ENCODE measurements at regions not wholly inside any gene's neighbourhood (a gene's known extent, or its start where the extent isn't known, plus 50 kb on each side); places are given as distances from the start of the nearest gene placed in this dataset.

GRCh38 chr13:34019870-34020269 lies 201.9 kb downstream of the RFC3 start:
- H3K9me3 Mint-ChIP-seq (ENCODE audit: insufficient read depth), result peaks cover 11% of the 10 kb centered on the region
- no peak overlapping the region for H3K27ac Mint-ChIP-seq
- WGBS (ENCODE audit: insufficient coverage), result 25% methylated on average over 2 of the region's 6 CpGs
- CTCF ChIA-PET, result no interaction called here
- H3K4me3 Mint-ChIP-seq, result no peak overlapping the region
- H3K9me3 ChIP-seq (ENCODE audit: control extremely low read depth in 1 of 3, control insufficient read depth in 2 of 3, insufficient read depth in 1 of 3, low read length in 2 of 3), result peaks cover 3 to 6% (median 5%) of the 10 kb centered on the region in 3 donors
- no peak overlapping the region for H3K4me3 ChIP-seq (ENCODE audit: control extremely low read depth in 1 of 5, extremely low read depth in 1 of 5, insufficient read depth in 1 of 5, low read depth in 2 of 5, low read length in 4 of 5)
- H3K36me3 ChIP-seq (replicated peaks in 1 of 2; ENCODE audit: control extremely low read depth in 1 of 2, control insufficient read depth in 1 of 2, extremely low read depth in 1 of 2, insufficient read depth in 2 of 2, low read length in 1 of 2), result no peaks in the 10 kb centered on the region
- no peak overlapping the region for H2AFZ ChIP-seq (ENCODE audit: insufficient read depth, low read depth, low read length, poor library complexity, severe bottlenecking)
- H3K4me2 ChIP-seq (replicated peaks; ENCODE audit: low read depth, low read length, poor library complexity, severe bottlenecking), result no peak overlapping the region
- no peaks in the 10 kb centered on the region for H3K4me1 Mint-ChIP-seq
- H3K9ac ChIP-seq (ENCODE audit: low read length), result no peak overlapping the region
- no peak for DNase-seq
- no peaks in the 10 kb centered on the region for H4K20me1 ChIP-seq (ENCODE audit: control insufficient read depth, insufficient read depth, low read length, poor library complexity, severe bottlenecking)
- no peak for ATAC-seq (ENCODE audit: low read depth)
- intact Hi-C loops (cut with micrococcal nuclease), result no loop called here
- peaks cover 6% of the 10 kb centered on the region for H3K27me3 Mint-ChIP-seq
- H3K27ac ChIP-seq (ENCODE audit: low read length in 2 of 2), result no peak overlapping the region
- no peaks in the 10 kb centered on the region for H3K4me1 ChIP-seq (ENCODE audit: control insufficient read depth in 2 of 2, insufficient read depth in 2 of 2, low read length in 2 of 2)
- no peaks in the 10 kb centered on the region for H3K79me2 ChIP-seq (ENCODE audit: control insufficient read depth, insufficient read depth, low read length)
- TF ChIP-seq, protein P1, sequence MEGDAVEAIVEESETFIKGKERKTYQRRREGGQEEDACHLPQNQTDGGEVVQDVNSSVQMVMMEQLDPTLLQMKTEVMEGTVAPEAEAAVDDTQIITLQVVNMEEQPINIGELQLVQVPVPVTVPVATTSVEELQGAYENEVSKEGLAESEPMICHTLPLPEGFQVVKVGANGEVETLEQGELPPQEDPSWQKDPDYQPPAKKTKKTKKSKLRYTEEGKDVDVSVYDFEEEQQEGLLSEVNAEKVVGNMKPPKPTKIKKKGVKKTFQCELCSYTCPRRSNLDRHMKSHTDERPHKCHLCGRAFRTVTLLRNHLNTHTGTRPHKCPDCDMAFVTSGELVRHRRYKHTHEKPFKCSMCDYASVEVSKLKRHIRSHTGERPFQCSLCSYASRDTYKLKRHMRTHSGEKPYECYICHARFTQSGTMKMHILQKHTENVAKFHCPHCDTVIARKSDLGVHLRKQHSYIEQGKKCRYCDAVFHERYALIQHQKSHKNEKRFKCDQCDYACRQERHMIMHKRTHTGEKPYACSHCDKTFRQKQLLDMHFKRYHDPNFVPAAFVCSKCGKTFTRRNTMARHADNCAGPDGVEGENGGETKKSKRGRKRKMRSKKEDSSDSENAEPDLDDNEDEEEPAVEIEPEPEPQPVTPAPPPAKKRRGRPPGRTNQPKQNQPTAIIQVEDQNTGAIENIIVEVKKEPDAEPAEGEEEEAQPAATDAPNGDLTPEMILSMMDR (IDR thresholded peaks at IDR 0.05), result no peak
- no peak for TF ChIP-seq EZH2 (IDR thresholded peaks at IDR 0.05; ENCODE audit: borderline replicate concordance, insufficient read depth, low read depth, low read length, poor library complexity, severe bottlenecking)
- POLR2A ChIA-PET, result no interaction called here
- H3K27me3 ChIP-seq (replicated peaks in 1 of 4; ENCODE audit: control extremely low read depth in 1 of 4, control insufficient read depth in 3 of 4, insufficient read depth in 4 of 4, low read length in 3 of 4), result no peaks in the 10 kb centered on the region

GRCh38 chr13:34020388-34020787 lies 202.4 kb downstream of the RFC3 start:
- DNase-seq, result no peak
- H3K9me3 ChIP-seq (ENCODE audit: control extremely low read depth in 1 of 3, control insufficient read depth in 2 of 3, insufficient read depth in 1 of 3, low read length in 2 of 3), result peaks cover 3 to 6% (median 5%) of the 10 kb centered on the region in 3 donors
- no peaks in the 10 kb centered on the region for H3K27me3 ChIP-seq (replicated peaks in 1 of 4; ENCODE audit: control extremely low read depth in 1 of 4, control insufficient read depth in 3 of 4, insufficient read depth in 4 of 4, low read length in 3 of 4)
- H3K9ac ChIP-seq (ENCODE audit: low read length), result no peak overlapping the region
- intact Hi-C loops (cut with micrococcal nuclease), result no loop called here
- no peak for TF ChIP-seq EZH2 (IDR thresholded peaks at IDR 0.05; ENCODE audit: borderline replicate concordance, insufficient read depth, low read depth, low read length, poor library complexity, severe bottlenecking)
- TF ChIP-seq, protein P1 (IDR thresholded peaks at IDR 0.05), result no peak
- Mint-ChIP-seq H3K4me1 (no peaks in the 10 kb centered on the region), H3K4me3 (no peak overlapping the region), H3K27ac (no peak overlapping the region), H3K27me3 (peaks cover 6% of the 10 kb centered on the region), H3K9me3 (ENCODE audit: insufficient read depth) (peaks cover 11% of the 10 kb centered on the region)
- no peaks in the 10 kb centered on the region for H3K4me1 ChIP-seq (ENCODE audit: control insufficient read depth in 2 of 2, insufficient read depth in 2 of 2, low read length in 2 of 2)
- ATAC-seq (ENCODE audit: low read depth), result no peak
- H3K4me2 ChIP-seq (replicated peaks; ENCODE audit: low read depth, low read length, poor library complexity, severe bottlenecking), result no peak overlapping the region
- H3K36me3 ChIP-seq (replicated peaks in 1 of 2; ENCODE audit: control extremely low read depth in 1 of 2, control insufficient read depth in 1 of 2, extremely low read depth in 1 of 2, insufficient read depth in 2 of 2, low read length in 1 of 2), result no peaks in the 10 kb centered on the region
- CTCF ChIA-PET, result no interaction called here
- no peak overlapping the region for H2AFZ ChIP-seq (ENCODE audit: insufficient read depth, low read depth, low read length, poor library complexity, severe bottlenecking)
- H4K20me1 ChIP-seq (ENCODE audit: control insufficient read depth, insufficient read depth, low read length, poor library complexity, severe bottlenecking), result no peaks in the 10 kb centered on the region
- no peaks in the 10 kb centered on the region for H3K79me2 ChIP-seq (ENCODE audit: control insufficient read depth, insufficient read depth, low read length)
- WGBS (ENCODE audit: insufficient coverage), result 92% methylated on average over 2 of the region's 3 CpGs
- H3K27ac ChIP-seq (ENCODE audit: low read length in 2 of 2), result no peak overlapping the region
- POLR2A ChIA-PET, result no interaction called here
- no peak overlapping the region for H3K4me3 ChIP-seq (ENCODE audit: control extremely low read depth in 1 of 5, extremely low read depth in 1 of 5, insufficient read depth in 1 of 5, low read depth in 2 of 5, low read length in 4 of 5)
